ENCODE measurements at regions not wholly inside any gene's neighbourhood (a gene's known extent, or its start where the extent isn't known, plus 50 kb on each side); places are given as distances from the start of the nearest gene placed in this dataset.

- TF ChIP-seq, protein P1, sequence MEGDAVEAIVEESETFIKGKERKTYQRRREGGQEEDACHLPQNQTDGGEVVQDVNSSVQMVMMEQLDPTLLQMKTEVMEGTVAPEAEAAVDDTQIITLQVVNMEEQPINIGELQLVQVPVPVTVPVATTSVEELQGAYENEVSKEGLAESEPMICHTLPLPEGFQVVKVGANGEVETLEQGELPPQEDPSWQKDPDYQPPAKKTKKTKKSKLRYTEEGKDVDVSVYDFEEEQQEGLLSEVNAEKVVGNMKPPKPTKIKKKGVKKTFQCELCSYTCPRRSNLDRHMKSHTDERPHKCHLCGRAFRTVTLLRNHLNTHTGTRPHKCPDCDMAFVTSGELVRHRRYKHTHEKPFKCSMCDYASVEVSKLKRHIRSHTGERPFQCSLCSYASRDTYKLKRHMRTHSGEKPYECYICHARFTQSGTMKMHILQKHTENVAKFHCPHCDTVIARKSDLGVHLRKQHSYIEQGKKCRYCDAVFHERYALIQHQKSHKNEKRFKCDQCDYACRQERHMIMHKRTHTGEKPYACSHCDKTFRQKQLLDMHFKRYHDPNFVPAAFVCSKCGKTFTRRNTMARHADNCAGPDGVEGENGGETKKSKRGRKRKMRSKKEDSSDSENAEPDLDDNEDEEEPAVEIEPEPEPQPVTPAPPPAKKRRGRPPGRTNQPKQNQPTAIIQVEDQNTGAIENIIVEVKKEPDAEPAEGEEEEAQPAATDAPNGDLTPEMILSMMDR (conservative IDR thresholded peaks at IDR 0.05; ENCODE audit: control insufficient read depth, insufficient read depth, low read depth, low read length), result no peak
- no peak overlapping the region for H3K4me3 ChIP-seq (ENCODE audit: control insufficient read depth, low read depth, low read length)
- no peak for DNase-seq (ENCODE audit: low read depth)
Measured at GRCh38 chr9:91120200-91120599, 241.5 kb downstream of the AUH start.

DNA sequence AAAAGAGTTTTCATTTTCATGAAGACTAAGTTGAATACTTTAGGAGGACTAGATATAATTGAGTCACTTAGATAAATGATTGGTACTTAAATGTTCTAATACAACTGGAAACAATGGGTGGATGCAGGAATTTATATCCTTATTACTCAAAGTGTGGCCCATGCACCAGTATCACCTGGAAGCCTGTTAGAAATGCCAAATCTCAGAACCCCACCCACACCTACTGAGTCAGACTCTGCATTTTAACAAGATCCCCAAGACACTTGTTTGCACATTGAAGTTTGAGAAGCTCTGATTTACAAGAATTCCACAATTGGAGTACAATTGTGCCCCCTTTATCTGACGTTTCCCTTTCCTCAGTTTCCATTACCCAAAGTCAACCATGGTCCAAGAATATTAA lies 239.0 kb downstream of the AUH start:
- TF ChIP-seq, protein P1 (conservative IDR thresholded peaks at IDR 0.05; ENCODE audit: control insufficient read depth, insufficient read depth, low read depth, low read length), result no peak

DNA sequence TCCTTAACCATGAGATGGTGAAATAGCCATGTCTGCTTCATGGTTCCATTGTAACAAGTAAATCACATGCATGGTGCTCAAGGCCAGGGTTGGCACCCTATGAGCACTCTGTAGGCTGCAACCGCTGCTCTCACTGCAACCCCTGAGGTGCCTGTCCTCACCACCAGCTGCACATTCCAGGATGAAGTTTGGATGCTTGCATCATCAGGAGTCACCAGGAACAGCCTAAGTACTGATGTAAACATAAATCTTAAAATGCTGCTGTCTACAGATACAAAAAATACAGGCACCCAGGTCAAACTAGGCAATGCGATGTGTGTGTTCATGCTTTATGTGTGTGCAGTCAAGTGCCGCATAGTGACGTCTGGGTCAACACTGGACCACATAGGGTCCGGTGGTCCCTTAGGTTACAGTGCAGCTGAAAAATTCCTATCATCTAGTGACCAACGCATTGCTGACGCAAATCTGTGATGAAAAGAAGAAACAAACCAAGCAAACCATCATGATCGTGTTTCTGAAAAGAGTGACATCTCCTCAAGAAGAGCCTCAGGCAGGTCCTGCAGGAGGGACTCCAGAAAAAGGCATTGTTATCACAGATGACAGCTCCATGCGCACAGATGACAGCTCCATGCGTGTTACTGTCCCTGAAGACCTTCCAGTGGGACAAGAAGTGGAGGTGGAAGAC lies 234.8 kb downstream of the AUH start:
- TF ChIP-seq, protein P1 (conservative IDR thresholded peaks at IDR 0.05; ENCODE audit: control insufficient read depth, insufficient read depth, low read depth, low read length), result no peak
- H3K4me3 ChIP-seq (ENCODE audit: control insufficient read depth, low read depth, low read length), result no peak overlapping the region
- DNase-seq (ENCODE audit: low read depth), result peak; percentile 91

More for the DNA sequence above, 239.0 kb downstream of the AUH start:
- no peak for DNase-seq (ENCODE audit: low read depth)
- H3K4me3 ChIP-seq (ENCODE audit: control insufficient read depth, low read depth, low read length), result no peak overlapping the region

DNA sequence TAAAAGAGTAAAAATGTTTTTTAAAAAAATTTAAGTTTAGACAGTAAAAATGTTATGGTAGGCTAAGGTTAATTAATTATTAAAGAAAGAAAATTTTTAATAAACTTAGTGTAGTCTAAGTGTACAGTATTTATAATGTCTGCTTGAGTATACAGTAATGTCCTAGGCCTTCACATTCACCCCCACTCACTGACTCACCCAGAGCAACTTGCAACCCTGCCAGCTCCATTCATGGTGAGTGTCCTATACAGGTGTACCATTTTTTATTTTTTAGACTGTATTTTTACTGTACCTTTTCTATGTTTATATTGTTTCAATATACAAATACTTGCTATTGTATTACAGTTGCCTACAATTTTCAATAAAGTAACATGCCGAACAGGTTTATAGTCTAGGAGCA lies 234.1 kb downstream of the AUH start:
- TF ChIP-seq, protein P1 (conservative IDR thresholded peaks at IDR 0.05; ENCODE audit: control insufficient read depth, insufficient read depth, low read depth, low read length), result no peak
- peak; percentile 68 for DNase-seq (ENCODE audit: low read depth)

DNA sequence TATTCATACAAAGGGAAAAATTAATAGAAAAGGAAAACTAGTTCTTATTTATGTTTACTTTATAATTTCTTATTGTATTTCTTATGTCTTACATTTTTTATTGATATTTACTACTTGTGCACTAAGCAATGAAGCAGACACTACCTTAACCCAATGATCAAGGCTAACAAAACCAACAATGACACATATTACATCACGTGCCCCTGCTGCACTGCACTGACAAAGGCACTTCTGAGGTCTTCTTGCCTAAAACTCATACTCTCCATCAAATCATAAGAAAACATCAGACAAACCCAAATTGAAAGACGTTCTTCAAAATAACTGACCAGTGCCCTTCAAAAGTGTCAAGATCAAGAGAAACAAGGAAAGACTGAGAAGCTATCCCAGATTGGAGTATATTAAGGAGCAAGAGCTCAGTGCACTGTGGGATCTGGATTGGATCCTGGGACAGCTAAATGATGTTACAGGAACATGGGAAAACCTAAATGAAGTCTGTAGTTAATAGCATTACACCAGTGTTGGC lies 230.9 kb downstream of the AUH start:
- H3K4me3 ChIP-seq (ENCODE audit: control insufficient read depth, low read depth, low read length), result no peak overlapping the region
- TF ChIP-seq, protein P1 (conservative IDR thresholded peaks at IDR 0.05; ENCODE audit: control insufficient read depth, insufficient read depth, low read depth, low read length), result no peak
- DNase-seq (ENCODE audit: low read depth), result peak; percentile 47

More for the DNA sequence above, 234.1 kb downstream of the AUH start:
- no peak overlapping the region for H3K4me3 ChIP-seq (ENCODE audit: control insufficient read depth, low read depth, low read length)

- peak; percentile 99 for DNase-seq (ENCODE audit: low read depth)
- H3K4me3 ChIP-seq (ENCODE audit: control insufficient read depth, low read depth, low read length), result no peak overlapping the region
- TF ChIP-seq, protein P1 (conservative IDR thresholded peaks at IDR 0.05; ENCODE audit: control insufficient read depth, insufficient read depth, low read depth, low read length), result no peak
Measured at GRCh38 chr9:91131433-91131839, 230.3 kb downstream of the AUH start.

All from fibroblast of mammary gland (primary cell).